Endothelial cell (in vitro differentiated cells): ENCODE measurements at regions not wholly inside any gene's neighbourhood (a gene's known extent, or its start where the extent isn't known, plus 50 kb on each side); places are given as distances from the start of the nearest gene placed in this dataset.

Source experiments
- DNase-seq: peaks from one replicate; pipeline ENCODE4 v3.0.0; 2021; ENCODE audit warnings: low spot score
- H3K27ac Mint-ChIP-seq: one replicate; pipeline ENCODE4 v1.8.0; 2021; ENCODE audit warnings: mixed read lengths, inconsistent platforms; ENCODE audit not compliant: unreplicated experiment
- H3K27me3 Mint-ChIP-seq: one replicate; pipeline ENCODE4 v1.8.0; 2021; ENCODE audit warnings: mild to moderate bottlenecking, moderate library complexity, mixed read lengths, inconsistent platforms; ENCODE audit not compliant: unreplicated experiment
- H3K36me3 Mint-ChIP-seq: one replicate; pipeline ENCODE4 v1.8.0; 2021; ENCODE audit warnings: mild to moderate bottlenecking, low read depth, mixed read lengths, inconsistent platforms; ENCODE audit not compliant: unreplicated experiment
- H3K4me1 Mint-ChIP-seq: one replicate; pipeline ENCODE4 v1.8.0; 2021; ENCODE audit warnings: mild to moderate bottlenecking, mixed read lengths, inconsistent platforms; ENCODE audit not compliant: unreplicated experiment
- H3K4me3 Mint-ChIP-seq: one replicate; pipeline ENCODE4 v1.8.0; 2021; ENCODE audit warnings: mild to moderate bottlenecking, mixed read lengths, inconsistent platforms; ENCODE audit not compliant: unreplicated experiment
- H3K9me3 Mint-ChIP-seq: one replicate; pipeline ENCODE4 v1.8.0; 2021; ENCODE audit warnings: mixed read lengths, inconsistent platforms; ENCODE audit not compliant: unreplicated experiment
- CTCF ChIP-seq: fragments of 200-600 bp; sonication (generic); IDR thresholded peaks from one replicate; pipeline ENCODE4 v1.5.0; 2021; ENCODE audit warnings: antibody characterized with exemption; ENCODE audit not compliant: unreplicated experiment

DNA sequence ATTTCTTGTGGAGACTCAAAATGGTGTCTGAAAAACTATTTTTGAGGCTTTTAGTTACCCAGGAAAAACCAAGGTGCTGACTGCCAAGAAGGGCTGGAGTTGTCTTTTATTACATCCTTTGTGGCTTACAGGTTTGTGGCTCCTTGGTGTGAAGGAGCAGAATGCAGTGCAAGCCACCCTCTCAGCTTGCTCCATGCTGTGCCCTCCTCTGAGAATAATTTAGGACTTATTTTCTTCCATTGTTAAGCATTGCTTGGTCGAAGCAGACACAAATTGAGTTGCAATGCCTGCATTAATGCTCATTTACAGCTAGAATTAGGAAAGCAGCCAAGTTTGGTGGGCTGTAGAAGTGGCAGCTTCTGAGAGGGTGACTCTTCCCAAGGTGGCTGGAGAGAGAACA lies 272.2 kb downstream of the KIF4B start:
- TF ChIP-seq CTCF = no peak
- Mint-ChIP-seq H3K27ac (no peak overlapping the region), H3K27me3 (no peaks in the 10 kb centered on the region), H3K36me3 (no peaks in the 10 kb centered on the region), H3K4me1 (peaks cover 27% of the 10 kb centered on the region), H3K9me3 (no peaks in the 10 kb centered on the region), H3K4me3 (no peak overlapping the region)
- DNase-seq = no peak

GRCh38 chr5:155290937-155291336 lies 277.4 kb downstream of the KIF4B start:
- peaks cover 15% of the 10 kb centered on the region for H3K4me1 Mint-ChIP-seq
- H3K36me3 Mint-ChIP-seq = no peaks in the 10 kb centered on the region
- H3K4me3 Mint-ChIP-seq = no peak overlapping the region
- no peak for DNase-seq
- H3K27me3 Mint-ChIP-seq = no peaks in the 10 kb centered on the region
- no peaks in the 10 kb centered on the region for H3K9me3 Mint-ChIP-seq
- no peak overlapping the region for H3K27ac Mint-ChIP-seq
- TF ChIP-seq CTCF = no peak

- no peak for TF ChIP-seq CTCF
- DNase-seq = no peak
- H3K36me3 Mint-ChIP-seq = no peaks in the 10 kb centered on the region
- H3K4me1 Mint-ChIP-seq = no peaks in the 10 kb centered on the region
- no peaks in the 10 kb centered on the region for H3K27me3 Mint-ChIP-seq
- H3K4me3 Mint-ChIP-seq = no peak overlapping the region
- H3K27ac Mint-ChIP-seq = no peak overlapping the region
- H3K9me3 Mint-ChIP-seq = no peaks in the 10 kb centered on the region
These were observed 280.1 kb downstream of the KIF4B start for GRCh38 chr5:155293605-155294178.

DNA sequence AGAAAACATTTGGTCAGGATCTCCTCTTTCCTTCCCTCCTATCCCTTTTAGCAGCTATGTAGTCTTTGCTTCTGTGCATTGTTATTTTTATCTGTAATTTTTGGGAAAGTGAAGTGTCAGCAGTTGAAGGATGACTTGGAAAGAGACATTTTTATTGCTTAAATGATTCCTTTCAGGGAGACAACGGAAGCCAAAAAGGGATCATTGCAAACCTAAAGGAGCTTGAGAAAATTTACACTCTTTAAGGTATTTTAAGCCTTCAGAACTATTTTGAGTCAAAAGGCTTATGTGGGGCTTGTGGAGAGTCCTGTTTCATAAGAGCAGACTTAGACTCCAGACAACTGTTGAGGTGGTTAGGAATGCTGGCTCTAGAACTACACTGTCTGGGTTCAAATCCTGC lies 281.6 kb downstream of the KIF4B start:
- Mint-ChIP-seq H3K4me1 (no peaks in the 10 kb centered on the region), H3K4me3 (no peak overlapping the region), H3K36me3 (no peaks in the 10 kb centered on the region), H3K9me3 (no peaks in the 10 kb centered on the region), H3K27me3 (no peaks in the 10 kb centered on the region), H3K27ac (no peak overlapping the region)
- DNase-seq = no peak
- no peak for TF ChIP-seq CTCF

GRCh38 chr5:155299386-155300005 lies 285.9 kb downstream of the KIF4B start:
- H3K4me1 Mint-ChIP-seq = no peaks in the 10 kb centered on the region
- peaks cover 2% of the 10 kb centered on the region for H3K27me3 Mint-ChIP-seq
- no peak overlapping the region for H3K27ac Mint-ChIP-seq
- no peak for TF ChIP-seq CTCF
- no peak overlapping the region for H3K4me3 Mint-ChIP-seq
- no peaks in the 10 kb centered on the region for H3K9me3 Mint-ChIP-seq
- DNase-seq = no peak
- no peaks in the 10 kb centered on the region for H3K36me3 Mint-ChIP-seq
